ENCODE measurements at regions not wholly inside any gene's neighbourhood (a gene's known extent, or its start where the extent isn't known, plus 50 kb on each side); places are given as distances from the start of the nearest gene placed in this dataset.

- TF ChIP-seq CTCF (IDR thresholded peaks at IDR 0.05), result no peak
- TF ChIP-seq POLR2A (IDR thresholded peaks at IDR 0.05), result no peak
These were observed 153.3 kb upstream of the VRK2 start for GRCh38 chr2:57893347-57893746.

Data from tibial nerve (tissue), 3 donors.